ENCODE measurements at regions not wholly inside any gene's neighbourhood (a gene's known extent, or its start where the extent isn't known, plus 50 kb on each side); places are given as distances from the start of the nearest gene placed in this dataset.

- no peak for DNase-seq (ENCODE audit: low spot score)
- TF ChIP-seq REST (IDR thresholded peaks at IDR 0.05) (no peak), GABPA (IDR thresholded peaks at IDR 0.05 in 1 of 2, conservative IDR thresholded peaks at IDR 0.05 in 1 of 2) (no peak), HNF4G (IDR thresholded peaks at IDR 0.05) (no peak), TAF1 (conservative IDR thresholded peaks at IDR 0.05) (no peak)
- no peak overlapping the region for H3K27ac ChIP-seq (ENCODE audit: low read depth in 1 of 2, low read length in 2 of 2)
- no peaks in the 10 kb centered on the region for H3K27me3 ChIP-seq (ENCODE audit: control insufficient read depth in 4 of 4, insufficient read depth in 4 of 4, low read length in 3 of 4)
- WGBS, result 62% methylated on average over 2 of the region's 2 CpGs
- H3K4me1 ChIP-seq (ENCODE audit: control insufficient read depth in 4 of 4, insufficient read depth in 4 of 4, low read length in 3 of 4), result peaks cover 0 to 8% (median 5%) of the 10 kb centered on the region in 4 donors
- H3K36me3 ChIP-seq (ENCODE audit: control insufficient read depth in 4 of 4, insufficient read depth in 3 of 4, low read depth in 1 of 4, low read length in 3 of 4), result no peaks in the 10 kb centered on the region
- no peaks in the 10 kb centered on the region for H3K9me3 ChIP-seq (ENCODE audit: control insufficient read depth in 4 of 4, low read length in 3 of 4)
- H3K9ac ChIP-seq (ENCODE audit: low read depth in 1 of 2, low read length in 2 of 2), result no peak overlapping the region
- H3K4me3 ChIP-seq (ENCODE audit: low read depth in 1 of 3, low read length in 3 of 3), result no peak overlapping the region
Observed at GRCh38 chr3:177832880-177833279, 635.6 kb upstream of the TBL1XR1 start.

- no peak for DNase-seq (ENCODE audit: low spot score)
- WGBS, result 25% methylated on average over 2 of the region's 2 CpGs
- peaks cover 0 to 8% (median 5%) of the 10 kb centered on the region in 4 donors for H3K4me1 ChIP-seq (ENCODE audit: control insufficient read depth in 4 of 4, insufficient read depth in 4 of 4, low read length in 3 of 4)
- no peak for TF ChIP-seq HNF4A (conservative IDR thresholded peaks at IDR 0.05)
- no peak for TF ChIP-seq CTCF (IDR thresholded peaks at IDR 0.05; ENCODE audit: low read depth, low read length, missing input control)
- TF ChIP-seq RXRA (IDR thresholded peaks at IDR 0.05), result no peak
- no peak for TF ChIP-seq SP1 (IDR thresholded peaks at IDR 0.05)
- TF ChIP-seq NR2F2 (IDR thresholded peaks at IDR 0.05), result no peak
- no peak for TF ChIP-seq RAD21 (IDR thresholded peaks at IDR 0.05)
- no peak for TF ChIP-seq REST (IDR thresholded peaks at IDR 0.05)
- no peak for TF ChIP-seq FOXA2 (IDR thresholded peaks at IDR 0.05)
- no peak for TF ChIP-seq MAX (IDR thresholded peaks at IDR 0.05)
- no peak for TF ChIP-seq ATF3 (IDR thresholded peaks at IDR 0.05)
- TF ChIP-seq YY1 (IDR thresholded peaks at IDR 0.05), result no peak
- no peaks in the 10 kb centered on the region for H3K9me3 ChIP-seq (ENCODE audit: control insufficient read depth in 4 of 4, low read length in 3 of 4)
- H3K27ac ChIP-seq (ENCODE audit: low read depth in 1 of 2, low read length in 2 of 2), result no peak overlapping the region
- H3K36me3 ChIP-seq (ENCODE audit: control insufficient read depth in 4 of 4, insufficient read depth in 3 of 4, low read depth in 1 of 4, low read length in 3 of 4), result no peaks in the 10 kb centered on the region
- H3K27me3 ChIP-seq (ENCODE audit: control insufficient read depth in 4 of 4, insufficient read depth in 4 of 4, low read length in 3 of 4), result no peaks in the 10 kb centered on the region
- H3K4me3 ChIP-seq (ENCODE audit: low read depth in 1 of 3, low read length in 3 of 3), result no peak overlapping the region
- no peak overlapping the region for H3K9ac ChIP-seq (ENCODE audit: low read depth in 1 of 2, low read length in 2 of 2)
Observed at GRCh38 chr3:177833332-177833731, 636.0 kb upstream of the TBL1XR1 start.
